HG03520 (cell line): ENCODE measurements at regions not wholly inside any gene's neighbourhood (a gene's known extent, or its start where the extent isn't known, plus 50 kb on each side); places are given as distances from the start of the nearest gene placed in this dataset.

Source experiments
- ATAC-seq: cut with Tn5 transposase; IDR thresholded peaks from one replicate; pipeline ENCODE4 v1.9.1; 2021; ENCODE audit warnings: mild to moderate bottlenecking, moderate library complexity; ENCODE audit not compliant: unreplicated experiment

- no peak for ATAC-seq
Measured at GRCh38 chr9:75607521-75607920, 283.0 kb upstream of the PCSK5 start.

DNA sequence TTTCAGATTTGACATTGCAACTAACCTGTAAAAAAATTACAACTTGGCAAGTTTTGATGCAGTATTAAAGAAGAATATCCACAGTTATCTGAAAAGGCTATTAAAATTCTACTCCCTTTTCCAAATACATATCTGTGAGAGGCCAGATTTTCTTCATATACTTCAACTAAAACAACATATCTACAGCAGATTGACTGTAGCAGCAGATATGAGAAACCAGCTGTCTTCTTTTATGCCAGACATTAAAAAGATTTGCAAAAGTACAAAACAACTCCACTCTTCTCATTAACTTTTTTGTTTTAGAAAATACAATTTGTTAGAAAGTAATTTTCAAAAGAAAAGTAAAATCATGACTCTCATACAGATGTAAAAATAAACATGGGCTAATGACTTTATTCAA lies 281.1 kb upstream of the PCSK5 start:
- no peak for ATAC-seq

DNA sequence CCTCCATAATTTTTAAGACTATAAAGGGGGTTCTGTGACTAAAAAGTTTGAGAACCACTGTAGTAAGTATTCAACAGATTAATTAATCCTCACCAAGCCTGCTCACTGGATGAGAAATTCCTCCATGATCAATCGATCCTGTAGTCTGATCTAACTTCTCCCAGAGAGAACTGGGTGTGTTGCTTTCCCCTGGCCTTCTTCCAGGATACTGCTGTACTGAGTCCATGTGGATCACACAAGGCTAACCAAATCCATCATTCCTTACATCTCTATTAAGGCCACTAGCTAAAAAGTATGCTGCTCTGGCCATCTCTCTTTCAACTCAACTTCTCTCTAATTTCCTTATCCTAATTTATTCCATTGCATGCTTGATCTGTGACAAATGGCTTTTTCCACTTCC lies 280.2 kb upstream of the PCSK5 start:
- no peak for ATAC-seq

DNA sequence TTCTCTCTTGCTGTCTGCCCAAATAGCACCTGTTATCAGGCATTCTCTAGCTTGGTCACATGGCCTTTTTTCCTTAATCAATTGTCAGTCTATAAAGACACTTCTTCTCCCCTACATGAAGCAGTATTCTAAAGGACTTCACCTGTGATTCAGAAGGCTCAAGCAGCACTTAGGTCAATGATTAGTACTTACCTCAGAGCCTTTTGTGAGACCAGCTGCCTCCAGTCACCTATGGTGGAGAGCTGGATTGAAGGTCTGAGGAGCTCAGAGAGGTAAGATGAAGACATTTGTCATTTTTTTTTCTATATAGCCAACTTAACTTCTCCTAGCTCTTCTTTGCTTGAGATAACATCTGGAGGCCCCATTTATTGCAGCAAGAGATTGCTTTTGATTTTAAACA lies 278.3 kb upstream of the PCSK5 start:
- ATAC-seq = no peak

DNA sequence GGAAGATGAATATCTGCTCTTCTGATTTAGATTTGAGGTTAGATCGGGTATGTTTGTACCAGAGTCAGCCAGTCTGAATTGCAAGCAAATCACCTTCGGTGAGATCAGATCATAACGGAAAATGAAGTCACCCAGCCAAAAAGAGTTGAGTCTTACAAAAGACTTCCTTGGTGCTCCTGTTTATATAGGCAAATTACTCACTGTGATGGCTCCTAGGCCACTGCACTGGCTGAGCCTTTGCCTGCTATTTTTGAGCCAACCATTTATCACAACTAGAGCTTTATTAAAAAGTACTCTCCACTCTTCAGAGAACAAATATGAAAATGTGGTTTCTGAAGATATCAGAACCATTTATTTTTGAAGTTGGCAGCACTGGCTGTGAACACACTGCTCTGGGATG lies 277.7 kb upstream of the PCSK5 start:
- ATAC-seq = no peak

GRCh38 chr9:75615284-75615683 lies 275.2 kb upstream of the PCSK5 start:
- ATAC-seq = no peak

- ATAC-seq = no peak
Measured at GRCh38 chr9:75616052-75616451, 274.4 kb upstream of the PCSK5 start.

- ATAC-seq = no peak
Measured at GRCh38 chr9:75616841-75617566, 273.5 kb upstream of the PCSK5 start.

GRCh38 chr9:75623462-75623861 lies 267.0 kb upstream of the PCSK5 start:
- ATAC-seq = no peak

DNA sequence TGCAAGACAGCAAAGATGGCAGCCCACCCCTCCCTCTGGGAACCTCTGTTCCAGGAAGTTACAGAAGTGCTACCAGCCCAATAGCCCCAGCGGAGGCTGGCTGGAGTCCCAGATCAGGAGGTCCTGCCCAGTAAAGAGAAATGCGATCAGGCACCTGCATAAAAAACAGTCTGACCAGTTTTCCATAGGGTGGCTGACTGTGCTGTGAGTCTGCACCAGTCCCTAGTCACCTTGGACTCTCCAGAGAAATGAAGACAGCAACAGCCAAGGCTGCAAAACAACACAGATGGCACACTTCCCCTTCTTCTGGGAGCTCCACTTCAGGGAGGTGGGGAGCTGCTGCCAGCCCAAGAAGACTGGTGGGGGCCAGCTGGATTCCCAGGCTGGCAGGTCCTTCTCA lies 265.5 kb upstream of the PCSK5 start:
- no peak for ATAC-seq

GRCh38 chr9:75626860-75627259 lies 263.6 kb upstream of the PCSK5 start:
- ATAC-seq = no peak

DNA sequence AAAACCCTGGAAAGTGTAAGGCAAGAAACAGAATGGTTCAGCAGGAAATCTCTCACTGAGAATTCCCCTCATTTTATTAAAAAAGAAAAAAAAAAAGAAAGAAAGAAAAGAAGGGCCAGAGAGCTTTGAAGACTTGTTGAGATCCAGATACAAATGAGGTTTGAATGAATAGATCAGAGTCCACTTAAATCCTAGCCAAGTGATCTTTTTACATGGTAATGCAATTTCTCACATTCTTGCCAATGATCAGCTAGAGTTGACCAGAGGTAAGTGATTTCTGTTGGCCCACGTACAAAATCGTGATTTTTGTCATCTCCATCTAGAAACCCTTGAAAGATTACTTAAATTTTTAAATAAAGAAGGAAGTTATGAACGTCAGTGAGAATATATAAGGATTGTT lies 261.5 kb upstream of the PCSK5 start:
- no peak for ATAC-seq

GRCh38 chr9:75633451-75634057 lies 256.9 kb upstream of the PCSK5 start:
- ATAC-seq = no peak

- ATAC-seq = no peak
Measured at GRCh38 chr9:75636427-75637045, 253.9 kb upstream of the PCSK5 start.

GRCh38 chr9:75639971-75640610 lies 250.4 kb upstream of the PCSK5 start:
- ATAC-seq = no peak

- ATAC-seq = no peak
Measured at GRCh38 chr9:75642522-75642921, 248.0 kb upstream of the PCSK5 start.

- no peak for ATAC-seq
Measured at GRCh38 chr9:75644649-75645048, 245.8 kb upstream of the PCSK5 start.

DNA sequence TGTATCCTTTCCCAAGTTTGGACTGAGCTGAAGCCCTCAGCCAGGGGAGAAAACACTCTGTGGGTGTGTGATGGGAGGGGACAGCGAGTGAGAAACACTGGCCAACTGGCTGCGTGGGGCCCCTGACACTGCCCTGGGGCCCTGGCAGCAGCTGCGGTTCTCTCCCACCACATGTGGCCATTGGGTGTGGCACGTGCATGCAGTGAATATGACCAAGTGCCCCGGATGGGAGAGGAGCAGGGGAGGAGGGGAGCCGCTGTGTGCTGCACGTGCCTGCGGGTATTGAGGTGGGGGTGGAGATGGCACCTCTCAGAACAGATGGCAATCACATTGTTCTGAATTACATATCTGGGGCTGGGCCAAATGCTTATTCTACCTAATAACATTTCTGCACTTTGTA lies 242.4 kb upstream of the PCSK5 start:
- ATAC-seq = no peak

GRCh38 chr9:75649060-75649459 lies 241.4 kb upstream of the PCSK5 start:
- ATAC-seq = no peak

DNA sequence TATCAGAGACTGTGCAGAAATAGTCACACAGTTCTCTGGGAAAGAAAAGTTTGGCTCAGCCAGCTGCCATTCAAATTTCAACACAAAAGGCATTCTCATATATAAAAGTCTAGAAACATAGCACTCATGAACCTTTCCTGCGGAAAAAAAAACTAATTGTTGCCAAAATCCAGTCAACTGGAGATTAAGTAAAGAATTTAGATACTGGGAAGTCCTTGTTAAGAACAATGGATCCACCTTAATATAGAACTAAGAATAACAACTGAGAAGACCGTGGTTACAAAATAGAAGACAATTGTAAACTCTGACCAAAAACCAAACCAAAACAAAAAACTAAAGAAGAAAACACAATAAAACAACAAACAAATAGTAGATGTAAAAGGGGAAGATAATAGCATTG lies 238.8 kb upstream of the PCSK5 start:
- ATAC-seq = no peak

- ATAC-seq = no peak
Measured at GRCh38 chr9:75653335-75653734, 237.1 kb upstream of the PCSK5 start.

DNA sequence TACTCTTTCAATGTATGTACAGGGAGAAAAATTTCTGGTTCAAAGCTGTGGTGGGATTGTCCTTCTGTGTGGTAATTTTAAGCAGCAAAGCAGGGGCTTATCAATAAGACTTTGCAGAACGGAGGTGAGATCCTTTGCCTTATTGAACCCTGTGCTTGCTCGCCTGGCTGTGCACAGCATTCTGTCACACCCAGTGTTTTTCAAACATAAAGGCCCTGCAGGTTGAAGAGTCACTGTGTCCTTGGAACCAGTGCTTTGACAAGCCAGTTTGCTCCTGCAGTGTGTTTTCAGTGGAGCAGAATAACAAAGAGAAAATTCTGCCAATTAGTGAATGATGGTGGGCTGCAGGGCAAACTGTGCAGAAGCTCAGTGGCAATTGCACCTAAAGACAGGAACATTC lies 236.7 kb upstream of the PCSK5 start:
- no peak for ATAC-seq
